ENCODE measurements at regions not wholly inside any gene's neighbourhood (a gene's known extent, or its start where the extent isn't known, plus 50 kb on each side); places are given as distances from the start of the nearest gene placed in this dataset.
"Not testable (repeated sequence)": the region's sequence is repeated elsewhere in the genome, so short reads cannot be mapped to it uniquely, and the experiment has no call there.

DNA sequence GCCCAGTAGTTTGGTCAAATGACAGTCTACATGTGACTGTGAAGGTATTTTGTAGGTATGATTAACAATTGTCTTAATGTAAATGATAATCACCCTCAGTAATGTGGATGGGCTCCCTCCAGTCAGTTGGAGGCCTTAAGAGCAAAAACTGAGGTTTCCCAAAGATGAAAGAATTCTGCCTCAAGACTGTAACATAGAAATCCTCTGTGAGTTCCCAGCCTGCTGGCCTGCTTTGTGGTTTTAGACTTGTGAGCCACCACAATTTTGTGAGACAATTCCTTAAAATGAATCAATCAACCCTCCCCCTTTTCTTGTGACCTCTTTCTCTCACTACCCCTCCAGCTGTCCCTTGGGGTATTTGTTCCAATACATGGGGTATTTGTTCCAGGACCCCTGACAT lies 226.4 kb upstream of the DPYD start:
- H3K27me3 ChIP-seq (ENCODE audit: control insufficient read depth, insufficient read depth, low read length), result no peaks in the 10 kb centered on the region
- H3K4me3 ChIP-seq (ENCODE audit: low read length), result no peak overlapping the region
- no peak overlapping the region for H3K9ac ChIP-seq (ENCODE audit: low read length)
- H3K36me3 ChIP-seq (ENCODE audit: control insufficient read depth, insufficient read depth, low read length), result no peaks in the 10 kb centered on the region
- H3K4me1 ChIP-seq (ENCODE audit: control insufficient read depth, insufficient read depth, low read length), result no peaks in the 10 kb centered on the region
- no peak overlapping the region for H3K27ac ChIP-seq (ENCODE audit: low read depth, low read length)

DNA sequence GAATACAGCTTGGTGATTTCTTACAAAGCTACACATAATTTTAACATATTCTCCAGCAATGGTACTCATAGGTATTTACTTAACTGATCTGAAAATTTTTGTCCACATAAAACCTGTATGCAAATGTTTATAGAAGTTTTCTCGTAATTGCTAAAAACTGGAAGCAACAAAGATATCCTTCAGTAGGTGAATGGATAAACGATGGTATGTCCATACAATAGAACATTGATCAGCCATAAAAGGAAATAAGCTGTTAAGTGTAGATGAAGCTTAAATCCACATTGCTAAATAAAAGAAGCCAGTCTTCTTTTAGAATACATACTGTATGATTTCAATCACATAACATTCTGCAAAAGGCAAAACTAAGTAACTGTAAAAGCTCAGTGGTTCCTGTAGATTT lies 224.8 kb upstream of the DPYD start:
- H3K27me3 ChIP-seq (ENCODE audit: control insufficient read depth, insufficient read depth, low read length), result no peaks in the 10 kb centered on the region
- H3K27ac ChIP-seq (ENCODE audit: low read depth, low read length), result no peak overlapping the region
- H3K4me3 ChIP-seq (ENCODE audit: low read length), result no peak overlapping the region
- H3K4me1 ChIP-seq (ENCODE audit: control insufficient read depth, insufficient read depth, low read length), result no peaks in the 10 kb centered on the region
- no peaks in the 10 kb centered on the region for H3K36me3 ChIP-seq (ENCODE audit: control insufficient read depth, insufficient read depth, low read length)
- no peak overlapping the region for H3K9ac ChIP-seq (ENCODE audit: low read length)

DNA sequence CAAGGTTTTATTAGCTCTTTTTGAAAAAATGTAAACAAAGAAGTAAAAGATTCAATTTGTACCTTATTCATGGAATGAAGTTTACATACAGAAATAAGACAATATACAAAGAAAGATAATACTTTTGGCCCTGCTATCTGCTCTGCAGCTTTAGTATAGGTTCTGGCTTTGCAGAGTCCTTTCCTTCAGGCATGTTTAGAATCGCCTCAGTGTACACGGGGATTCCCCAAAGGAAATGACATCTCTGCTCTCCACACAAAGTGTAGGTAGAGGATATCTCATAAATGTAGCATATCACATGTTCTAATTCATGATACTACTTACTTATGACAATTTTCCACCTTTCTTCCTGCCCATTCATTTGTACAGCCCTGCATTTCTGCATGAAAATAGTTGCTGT lies 222.6 kb upstream of the DPYD start:
- Histone ChIP-seq H3K27ac (ENCODE audit: low read depth, low read length) (no peak overlapping the region), H3K4me3 (ENCODE audit: low read length) (no peak overlapping the region), H3K36me3 (ENCODE audit: control insufficient read depth, insufficient read depth, low read length) (no peaks in the 10 kb centered on the region), H3K9ac (ENCODE audit: low read length) (no peak overlapping the region), H3K27me3 (ENCODE audit: control insufficient read depth, insufficient read depth, low read length) (no peaks in the 10 kb centered on the region), H3K4me1 (ENCODE audit: control insufficient read depth, insufficient read depth, low read length) (no peaks in the 10 kb centered on the region)

DNA sequence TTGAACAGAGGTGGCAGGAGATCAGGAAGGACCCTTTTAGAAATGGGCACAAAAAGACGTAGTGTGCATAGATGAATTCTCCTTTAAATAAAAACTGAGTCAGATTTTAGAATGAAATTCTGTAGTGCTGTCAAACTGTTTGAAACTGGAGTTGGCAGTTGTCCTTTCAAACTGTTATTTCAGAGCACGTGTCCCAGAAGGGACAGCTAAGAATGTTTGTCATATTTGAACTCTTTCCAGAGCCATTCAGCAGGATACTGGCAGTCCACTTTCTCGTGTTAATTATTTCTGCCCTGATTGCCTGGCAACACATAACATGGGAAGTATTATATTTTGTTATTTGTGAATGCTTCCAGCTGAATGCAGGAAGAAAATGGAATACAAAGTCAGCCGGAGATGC lies 212.3 kb upstream of the DPYD start:
- H3K4me3 ChIP-seq (ENCODE audit: low read length), result no peak overlapping the region
- H3K27ac ChIP-seq (ENCODE audit: low read depth, low read length), result no peak overlapping the region
- no peak overlapping the region for H3K9ac ChIP-seq (ENCODE audit: low read length)
- H3K4me1 ChIP-seq (ENCODE audit: control insufficient read depth, insufficient read depth, low read length), result no peaks in the 10 kb centered on the region
- no peaks in the 10 kb centered on the region for H3K36me3 ChIP-seq (ENCODE audit: control insufficient read depth, insufficient read depth, low read length)
- H3K27me3 ChIP-seq (ENCODE audit: control insufficient read depth, insufficient read depth, low read length), result no peaks in the 10 kb centered on the region

DNA sequence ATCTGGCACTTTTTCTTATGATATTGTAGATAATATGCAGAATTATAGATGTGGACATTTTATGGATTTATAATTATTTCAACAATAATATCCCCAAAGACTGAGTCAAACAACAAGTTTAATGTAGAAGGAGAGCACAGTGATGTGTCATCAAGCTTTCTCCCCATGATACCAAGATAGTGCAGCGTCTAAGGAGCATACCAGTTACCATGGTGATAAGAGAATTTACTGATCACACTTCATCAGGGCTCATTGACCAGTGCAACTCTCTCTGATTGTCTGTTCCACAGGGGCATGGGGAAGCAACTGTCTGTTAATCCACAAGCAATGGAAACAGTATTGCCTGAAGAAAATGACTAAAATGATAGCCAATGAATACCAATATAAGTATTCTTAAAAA lies 209.6 kb upstream of the DPYD start:
- no peak overlapping the region for H3K27ac ChIP-seq (ENCODE audit: low read depth, low read length)
- H3K4me1 ChIP-seq (ENCODE audit: control insufficient read depth, insufficient read depth, low read length), result no peaks in the 10 kb centered on the region
- H3K4me3 ChIP-seq (ENCODE audit: low read length), result no peak overlapping the region
- no peak overlapping the region for H3K9ac ChIP-seq (ENCODE audit: low read length)
- H3K27me3 ChIP-seq (ENCODE audit: control insufficient read depth, insufficient read depth, low read length), result no peaks in the 10 kb centered on the region
- H3K36me3 ChIP-seq (ENCODE audit: control insufficient read depth, insufficient read depth, low read length), result no peaks in the 10 kb centered on the region

DNA sequence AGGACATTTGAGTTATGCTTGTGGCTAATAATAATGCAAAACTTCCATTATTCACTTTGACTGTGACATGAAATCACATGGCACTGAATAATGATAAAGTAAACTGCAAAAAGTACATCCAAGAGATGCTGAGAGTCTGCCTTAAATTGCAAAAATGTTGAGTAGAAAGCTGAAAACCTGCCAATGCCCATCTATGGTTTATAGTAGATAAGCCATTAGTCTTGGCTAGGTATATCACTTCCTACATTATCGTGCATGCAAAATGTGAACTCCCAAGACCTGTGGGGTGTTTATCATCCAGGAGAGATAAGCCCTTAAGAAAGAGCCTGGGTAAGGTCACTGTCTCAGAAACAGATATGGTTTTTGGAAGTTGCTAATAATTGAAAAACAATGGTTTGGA lies 208.7 kb upstream of the DPYD start:
- no peaks in the 10 kb centered on the region for H3K36me3 ChIP-seq (ENCODE audit: control insufficient read depth, insufficient read depth, low read length)
- no peaks in the 10 kb centered on the region for H3K27me3 ChIP-seq (ENCODE audit: control insufficient read depth, insufficient read depth, low read length)
- H3K9ac ChIP-seq (ENCODE audit: low read length), result no peak overlapping the region
- H3K4me1 ChIP-seq (ENCODE audit: control insufficient read depth, insufficient read depth, low read length), result no peaks in the 10 kb centered on the region
- no peak overlapping the region for H3K4me3 ChIP-seq (ENCODE audit: low read length)
- no peak overlapping the region for H3K27ac ChIP-seq (ENCODE audit: low read depth, low read length)

DNA sequence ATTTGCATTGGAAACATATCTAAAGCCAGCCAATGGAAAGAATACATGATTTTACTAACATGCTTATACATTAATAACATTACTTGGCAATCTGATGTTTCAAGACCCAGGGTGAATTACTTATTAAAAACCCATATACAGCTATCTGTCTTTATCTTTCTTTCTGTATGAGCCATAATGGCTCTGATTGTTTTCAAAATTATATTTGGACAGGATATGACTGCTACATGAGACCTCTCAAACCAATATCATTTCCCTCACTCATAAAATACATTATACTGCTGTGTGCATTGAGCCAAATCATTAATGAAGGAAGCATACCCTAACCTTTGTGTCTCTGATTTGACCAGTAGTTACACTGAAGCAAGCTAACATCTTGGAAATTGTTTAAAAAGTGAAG lies 205.9 kb upstream of the DPYD start:
- no peak overlapping the region for H3K4me3 ChIP-seq (ENCODE audit: low read length)

DNA sequence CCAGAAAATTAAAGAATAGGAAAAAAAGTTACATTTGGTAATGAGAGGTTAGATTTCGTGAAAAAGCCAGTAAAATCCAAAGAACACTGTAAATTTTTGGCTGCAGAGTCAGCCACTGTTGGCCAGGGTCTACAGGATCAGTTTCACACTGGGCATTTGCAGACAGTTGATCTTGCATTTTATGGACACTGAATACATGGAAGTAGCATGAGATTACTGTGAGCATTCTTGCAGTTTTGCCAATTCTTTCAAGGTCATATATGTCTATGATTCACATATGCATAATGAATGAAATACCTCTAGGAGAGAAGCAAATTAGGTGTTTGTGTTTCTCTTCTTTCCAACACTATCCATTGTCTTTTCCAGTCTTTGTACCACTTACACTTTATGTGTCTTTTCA lies 200.8 kb upstream of the DPYD start:
- H3K4me1 ChIP-seq (ENCODE audit: control insufficient read depth, insufficient read depth, low read length), result no peaks in the 10 kb centered on the region
- no peaks in the 10 kb centered on the region for H3K36me3 ChIP-seq (ENCODE audit: control insufficient read depth, insufficient read depth, low read length)
- H3K4me3 ChIP-seq (ENCODE audit: low read length), result no peak overlapping the region
- H3K27me3 ChIP-seq (ENCODE audit: control insufficient read depth, insufficient read depth, low read length), result no peaks in the 10 kb centered on the region
- no peak overlapping the region for H3K9ac ChIP-seq (ENCODE audit: low read length)
- no peak overlapping the region for H3K27ac ChIP-seq (ENCODE audit: low read depth, low read length)

More for the DNA sequence above, 205.9 kb upstream of the DPYD start:
- H3K4me1 ChIP-seq (ENCODE audit: control insufficient read depth, insufficient read depth, low read length), result no peaks in the 10 kb centered on the region
- H3K36me3 ChIP-seq (ENCODE audit: control insufficient read depth, insufficient read depth, low read length), result no peaks in the 10 kb centered on the region
- H3K9ac ChIP-seq (ENCODE audit: low read length), result no peak overlapping the region
- H3K27ac ChIP-seq (ENCODE audit: low read depth, low read length), result no peak overlapping the region
- no peaks in the 10 kb centered on the region for H3K27me3 ChIP-seq (ENCODE audit: control insufficient read depth, insufficient read depth, low read length)

DNA sequence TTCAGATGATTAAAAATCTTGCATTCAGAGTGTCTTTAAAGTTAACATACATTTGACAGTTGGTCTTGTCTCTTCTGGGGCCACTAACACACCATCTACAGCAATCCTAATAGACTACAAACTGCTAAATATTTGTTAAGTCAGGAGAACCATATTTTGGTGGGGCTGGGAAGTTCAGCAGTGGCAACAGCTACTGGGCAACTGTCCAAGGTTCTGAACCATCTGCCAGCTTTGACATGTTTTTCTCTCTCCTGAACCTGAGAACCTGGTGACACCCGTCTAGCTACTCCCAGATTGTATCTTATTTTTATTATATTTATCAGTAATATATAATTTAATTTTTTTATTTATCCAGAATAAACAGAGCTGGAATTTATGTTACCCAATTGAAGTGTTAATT lies 199.0 kb upstream of the DPYD start:
- no peak overlapping the region for H3K4me3 ChIP-seq (ENCODE audit: low read length)
- H3K9ac ChIP-seq (ENCODE audit: low read length), result no peak overlapping the region
- no peaks in the 10 kb centered on the region for H3K4me1 ChIP-seq (ENCODE audit: control insufficient read depth, insufficient read depth, low read length)
- H3K27ac ChIP-seq (ENCODE audit: low read depth, low read length), result no peak overlapping the region
- H3K36me3 ChIP-seq (ENCODE audit: control insufficient read depth, insufficient read depth, low read length), result no peaks in the 10 kb centered on the region
- no peaks in the 10 kb centered on the region for H3K27me3 ChIP-seq (ENCODE audit: control insufficient read depth, insufficient read depth, low read length)

DNA sequence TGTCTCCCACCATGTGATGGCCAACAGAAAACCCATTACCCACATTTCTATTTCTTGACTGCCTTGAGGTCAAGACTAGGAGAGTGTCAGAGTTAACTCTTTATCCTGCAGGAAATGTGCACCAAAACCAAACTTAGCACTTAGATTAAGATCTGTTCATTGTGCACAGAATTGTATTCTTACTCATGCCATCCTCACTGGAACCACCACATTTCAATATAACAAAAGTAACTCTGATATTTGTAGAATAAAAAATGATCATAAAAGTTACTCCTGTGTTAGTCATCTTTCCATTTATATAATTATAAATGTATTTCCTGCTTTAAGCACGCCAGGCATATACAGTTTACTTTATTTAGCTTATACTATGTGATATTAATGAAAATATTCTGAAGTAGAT lies 193.0 kb upstream of the DPYD start:
- H3K36me3 ChIP-seq (ENCODE audit: control insufficient read depth, insufficient read depth, low read length), result no peaks in the 10 kb centered on the region
- no peak overlapping the region for H3K4me3 ChIP-seq (ENCODE audit: low read length)
- H3K27ac ChIP-seq (ENCODE audit: low read depth, low read length), result no peak overlapping the region
- no peaks in the 10 kb centered on the region for H3K4me1 ChIP-seq (ENCODE audit: control insufficient read depth, insufficient read depth, low read length)
- H3K9ac ChIP-seq (ENCODE audit: low read length), result no peak overlapping the region
- no peaks in the 10 kb centered on the region for H3K27me3 ChIP-seq (ENCODE audit: control insufficient read depth, insufficient read depth, low read length)

DNA sequence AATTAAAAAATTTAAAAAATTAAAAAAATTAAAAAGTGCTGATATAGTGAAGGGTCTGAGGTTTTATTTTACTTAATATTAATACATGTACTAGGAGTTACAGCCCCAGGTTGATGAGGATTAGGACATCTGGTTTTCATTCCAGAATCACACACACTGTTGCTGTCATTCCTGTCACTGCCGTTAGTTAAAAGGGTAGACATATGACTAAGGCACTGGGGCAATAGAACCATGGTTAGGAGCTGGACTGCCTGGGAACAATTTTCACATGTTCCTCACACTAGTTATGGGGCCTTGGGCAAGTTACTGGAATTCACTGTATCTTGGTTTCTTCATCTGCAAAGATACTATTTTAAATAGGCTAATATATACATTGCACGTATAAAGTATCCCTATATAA lies 191.8 kb upstream of the DPYD start:
- Histone ChIP-seq H3K4me3 (ENCODE audit: low read length) (no peak overlapping the region), H3K9ac (ENCODE audit: low read length) (no peak overlapping the region), H3K36me3 (ENCODE audit: control insufficient read depth, insufficient read depth, low read length) (no peaks in the 10 kb centered on the region), H3K4me1 (ENCODE audit: control insufficient read depth, insufficient read depth, low read length) (no peaks in the 10 kb centered on the region), H3K27me3 (ENCODE audit: control insufficient read depth, insufficient read depth, low read length) (no peaks in the 10 kb centered on the region), H3K27ac (ENCODE audit: low read depth, low read length) (no peak overlapping the region)

DNA sequence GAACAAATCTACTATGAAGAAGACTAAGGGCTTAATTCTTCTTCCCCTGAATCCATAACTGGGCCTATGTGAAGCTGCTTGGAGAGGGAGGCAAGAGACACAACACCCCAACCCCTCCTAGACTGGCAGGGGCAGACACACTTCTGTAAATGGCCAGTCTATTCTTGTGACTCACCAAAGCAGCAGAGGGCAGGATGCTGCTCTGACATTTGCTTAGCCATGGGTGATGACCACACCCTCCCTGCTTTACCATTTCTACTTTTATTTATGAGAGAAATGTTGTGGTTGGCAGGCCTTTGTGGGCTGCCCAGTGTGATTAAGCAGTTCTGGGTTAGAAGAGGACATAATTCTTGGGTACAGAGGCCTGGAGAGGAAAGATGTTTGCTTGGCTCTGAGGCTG lies 189.8 kb upstream of the DPYD start:
- H3K27me3 ChIP-seq (ENCODE audit: control insufficient read depth, insufficient read depth, low read length), result no peaks in the 10 kb centered on the region
- no peak overlapping the region for H3K4me3 ChIP-seq (ENCODE audit: low read length)
- H3K9ac ChIP-seq (ENCODE audit: low read length), result no peak overlapping the region
- no peaks in the 10 kb centered on the region for H3K4me1 ChIP-seq (ENCODE audit: control insufficient read depth, insufficient read depth, low read length)
- H3K27ac ChIP-seq (ENCODE audit: low read depth, low read length), result no peak overlapping the region
- H3K36me3 ChIP-seq (ENCODE audit: control insufficient read depth, insufficient read depth, low read length), result no peaks in the 10 kb centered on the region

DNA sequence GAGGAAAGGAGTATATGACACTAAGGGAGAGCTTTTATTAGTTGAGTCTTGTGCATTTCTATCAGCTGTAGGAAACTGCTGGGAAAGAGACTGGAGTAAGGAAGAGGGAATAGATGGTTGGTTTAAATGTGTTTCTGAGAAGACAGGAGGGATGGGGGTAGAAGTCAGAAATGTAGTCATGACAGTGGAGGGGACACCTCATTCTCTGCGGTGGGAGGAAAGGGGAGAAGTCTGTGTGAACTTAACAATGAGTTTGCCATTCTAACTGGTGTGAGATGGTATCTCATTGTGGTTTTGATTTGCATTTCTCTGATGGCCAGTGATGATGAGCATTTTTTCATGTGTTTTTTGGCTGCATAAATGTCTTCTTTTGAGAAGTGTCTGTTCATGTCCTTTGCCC lies 187.5 kb upstream of the DPYD start:
- not testable (repeated sequence) for H3K27me3 ChIP-seq (ENCODE audit: control insufficient read depth, insufficient read depth, low read length); H3K9ac ChIP-seq (ENCODE audit: low read length); H3K36me3 ChIP-seq (ENCODE audit: control insufficient read depth, insufficient read depth, low read length); H3K4me3 ChIP-seq (ENCODE audit: low read length); H3K27ac ChIP-seq (ENCODE audit: low read depth, low read length); H3K4me1 ChIP-seq (ENCODE audit: control insufficient read depth, insufficient read depth, low read length)

DNA sequence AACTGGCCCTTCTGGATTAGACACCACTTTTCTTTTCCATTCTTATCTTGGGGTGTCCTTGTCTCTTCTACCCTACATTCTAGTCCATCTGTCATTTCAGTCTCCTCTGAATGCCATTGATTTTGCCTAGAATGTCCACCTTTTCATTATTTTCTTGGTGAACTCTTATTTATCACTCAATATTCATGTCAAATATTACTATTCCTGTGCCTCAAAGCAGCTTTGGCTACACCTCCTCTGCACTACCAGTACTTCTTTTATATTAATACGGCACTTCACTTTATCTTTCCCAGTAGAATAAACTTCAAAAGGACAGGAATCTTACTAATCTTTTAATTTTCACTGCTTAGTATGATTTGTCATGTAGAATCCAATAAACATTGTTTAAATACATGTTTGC lies 186.4 kb upstream of the DPYD start:
- Histone ChIP-seq H3K36me3 (ENCODE audit: control insufficient read depth, insufficient read depth, low read length) (no peaks in the 10 kb centered on the region), H3K4me3 (ENCODE audit: low read length) (no peak overlapping the region), H3K27ac (ENCODE audit: low read depth, low read length) (no peak overlapping the region), H3K4me1 (ENCODE audit: control insufficient read depth, insufficient read depth, low read length) (no peaks in the 10 kb centered on the region), H3K27me3 (ENCODE audit: control insufficient read depth, insufficient read depth, low read length) (no peaks in the 10 kb centered on the region), H3K9ac (ENCODE audit: low read length) (no peak overlapping the region)
